ENCODE measurements at regions not wholly inside any gene's neighbourhood (a gene's known extent, or its start where the extent isn't known, plus 50 kb on each side); places are given as distances from the start of the nearest gene placed in this dataset.
"Not testable (repeated sequence)": the region's sequence is repeated elsewhere in the genome, so short reads cannot be mapped to it uniquely, and the experiment has no call there.

- DNase-seq, ATAC-seq: not testable (repeated sequence)
These were observed 174.8 kb downstream of the COL12A1 start for GRCh38 chr6:75031102-75031501.

GRCh38 chr6:75029333-75029732 lies 176.5 kb downstream of the COL12A1 start:
- DNase-seq (no peak), ATAC-seq (no peak)

- no peak for DNase-seq
- no peak for ATAC-seq
These were observed 180.5 kb downstream of the COL12A1 start for GRCh38 chr6:75025371-75025770.

GRCh38 chr6:75024828-75025227 lies 181.0 kb downstream of the COL12A1 start:
- ATAC-seq (no peak), DNase-seq (no peak)

- ATAC-seq (no peak), DNase-seq (no peak)
These were observed 182.2 kb downstream of the COL12A1 start for GRCh38 chr6:75023634-75024033.

- ATAC-seq: no peak
- no peak for DNase-seq
These were observed 184.9 kb downstream of the COL12A1 start for GRCh38 chr6:75020971-75021370.

- ATAC-seq (no peak), DNase-seq (no peak)
These were observed 185.5 kb downstream of the COL12A1 start for GRCh38 chr6:75020376-75020775.

GRCh38 chr6:75012018-75012417 lies 193.8 kb downstream of the COL12A1 start:
- no peak for ATAC-seq
- DNase-seq: no peak

GRCh38 chr6:75003984-75004383 lies 201.9 kb downstream of the COL12A1 start:
- not testable (repeated sequence) for ATAC-seq, DNase-seq

GRCh38 chr6:74997646-74998045 lies 208.2 kb downstream of the COL12A1 start:
- DNase-seq (no peak), ATAC-seq (no peak)

- no peak for ATAC-seq
- no peak for DNase-seq
These were observed 212.7 kb downstream of the COL12A1 start for GRCh38 chr6:74993136-74993535.

- ATAC-seq: no peak
- no peak for DNase-seq
These were observed 214.1 kb downstream of the COL12A1 start for GRCh38 chr6:74991573-74992332.

GRCh38 chr6:74979065-74979766 lies 226.6 kb downstream of the COL12A1 start:
- ATAC-seq: no peak
- DNase-seq: no peak

- ATAC-seq (no peak), DNase-seq (no peak)
These were observed 229.2 kb downstream of the COL12A1 start for GRCh38 chr6:74976701-74977100.

GRCh38 chr6:74976026-74976425 lies 229.8 kb downstream of the COL12A1 start:
- ATAC-seq (no peak), DNase-seq (no peak)

- DNase-seq: no peak
- no peak for ATAC-seq
These were observed 232.3 kb downstream of the COL12A1 start for GRCh38 chr6:74973591-74973990.

- no peak for DNase-seq
- ATAC-seq: no peak
These were observed 234.2 kb downstream of the COL12A1 start for GRCh38 chr6:74971633-74972032.

- DNase-seq (no peak), ATAC-seq (no peak)
These were observed 236.1 kb downstream of the COL12A1 start for GRCh38 chr6:74969591-74970267.

- no peak for ATAC-seq
- DNase-seq: no peak
These were observed 238.0 kb downstream of the COL12A1 start for GRCh38 chr6:74967821-74968220.

GRCh38 chr6:74966712-74967111 lies 239.1 kb downstream of the COL12A1 start:
- no peak for DNase-seq
- ATAC-seq: no peak

- ATAC-seq (no peak), DNase-seq (no peak)
These were observed 240.9 kb downstream of the COL12A1 start for GRCh38 chr6:74964871-74965441.

- no peak for ATAC-seq
- no peak for DNase-seq
These were observed 249.1 kb downstream of the COL12A1 start for GRCh38 chr6:74956559-74957428.

All from stimulated activated naive CD8-positive, alpha-beta T cell treated with anti-CD3 and anti-CD28 coated beads, Interleukin-15, Interleukin-2, amounts not matched to agents 100 U/mL and 50 U/mL, for 24 hours (primary cell).